HPDE6-E6E7 (cell line): ENCODE measurements at regions not wholly inside any gene's neighbourhood (a gene's known extent, or its start where the extent isn't known, plus 50 kb on each side); places are given as distances from the start of the nearest gene placed in this dataset.

Source experiments
- DNase-seq: peaks from one replicate; pipeline ENCODE4 v3.0.0; 2011; ENCODE audit warnings: missing footprints; ENCODE audit errors: extremely low spot score

DNA sequence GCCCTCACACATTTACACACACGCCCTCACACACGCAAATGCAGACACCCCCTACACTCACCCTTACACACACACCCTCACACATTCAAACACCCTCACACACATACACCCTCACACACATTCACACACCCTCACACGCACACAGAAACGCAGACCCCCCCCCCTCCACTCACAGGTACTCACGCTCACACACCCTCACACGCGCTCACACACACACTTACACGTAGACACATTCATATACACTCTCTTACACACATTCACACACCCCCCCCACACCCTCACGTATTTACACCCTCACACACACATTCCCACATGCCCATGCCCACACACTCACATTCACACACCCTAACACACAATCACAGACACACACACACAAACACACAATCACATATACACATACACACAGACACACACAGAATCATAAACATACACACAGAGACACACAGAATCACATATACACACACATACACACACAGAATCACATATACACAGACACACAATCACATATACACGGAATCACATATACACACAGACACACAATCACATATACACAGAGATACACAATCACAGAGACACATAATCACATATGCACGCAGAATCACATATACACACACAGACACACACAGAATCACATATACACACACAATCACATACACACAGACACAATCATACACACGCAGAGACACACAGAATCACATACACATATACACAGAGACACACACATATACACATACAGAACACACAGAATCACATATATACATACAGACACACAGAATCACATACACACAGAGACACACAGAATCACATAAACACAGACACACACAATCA is 250.1 kb upstream of the RPL38 start:
- no peak for DNase-seq

DNA sequence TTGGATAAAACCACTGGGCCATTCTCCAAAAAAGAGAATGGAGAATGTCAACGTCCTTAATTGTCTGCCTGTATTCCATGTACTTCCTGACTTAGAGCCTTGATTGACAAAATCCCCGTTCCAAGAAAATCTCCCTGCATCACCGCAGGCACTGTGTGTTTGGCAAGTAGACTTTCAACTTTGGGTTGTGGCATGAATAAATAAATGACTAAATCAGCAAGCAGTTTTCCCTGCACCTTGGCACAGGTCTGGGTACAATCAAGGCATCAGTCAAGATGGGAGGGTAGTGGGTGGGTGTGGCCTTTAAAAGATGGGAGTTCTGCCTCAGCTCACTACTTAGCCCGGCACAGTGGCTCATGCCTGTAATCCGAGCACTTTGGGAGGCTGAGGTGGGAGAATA is 248.5 kb upstream of the RPL38 start:
- no peak for DNase-seq

DNA sequence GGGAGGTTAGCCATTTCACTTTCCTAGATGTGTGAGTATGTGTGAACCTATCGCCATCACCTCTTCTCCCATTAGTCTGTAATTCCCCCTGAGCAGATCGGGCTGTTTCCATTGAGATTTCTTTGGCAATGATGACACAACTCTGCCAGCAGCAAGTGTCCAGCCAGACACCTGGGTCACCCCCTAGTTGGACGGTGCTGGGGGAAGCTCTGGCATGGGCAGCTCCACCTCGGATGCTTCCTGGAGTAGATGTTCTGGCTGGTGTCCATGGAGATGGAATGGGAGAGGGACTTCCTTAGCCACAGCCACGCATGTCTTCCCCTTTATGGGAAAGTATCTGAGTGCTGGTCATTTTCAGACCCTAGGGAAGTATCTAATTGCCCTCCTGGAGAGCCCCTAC is 247.9 kb upstream of the RPL38 start:
- DNase-seq, result no peak

DNA sequence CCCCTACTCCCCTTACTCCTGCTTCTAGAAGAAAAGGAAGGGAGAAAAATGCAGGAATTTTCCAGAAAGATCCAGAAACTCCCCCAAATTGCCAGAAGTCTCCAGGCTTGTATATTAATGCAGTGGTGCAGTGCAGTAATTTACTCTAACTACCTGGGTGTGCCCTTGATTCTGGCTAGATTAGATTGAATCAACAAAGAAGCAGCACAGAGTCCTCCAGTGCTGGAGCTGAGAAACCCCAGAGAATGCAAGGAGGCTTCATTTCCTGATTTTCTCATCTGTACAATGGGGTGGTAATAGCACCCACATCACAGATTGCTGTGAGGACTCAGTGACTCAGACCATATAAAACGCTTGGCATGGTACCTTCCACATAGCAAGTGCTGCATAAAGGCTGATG is 247.3 kb upstream of the RPL38 start:
- no peak for DNase-seq

DNA sequence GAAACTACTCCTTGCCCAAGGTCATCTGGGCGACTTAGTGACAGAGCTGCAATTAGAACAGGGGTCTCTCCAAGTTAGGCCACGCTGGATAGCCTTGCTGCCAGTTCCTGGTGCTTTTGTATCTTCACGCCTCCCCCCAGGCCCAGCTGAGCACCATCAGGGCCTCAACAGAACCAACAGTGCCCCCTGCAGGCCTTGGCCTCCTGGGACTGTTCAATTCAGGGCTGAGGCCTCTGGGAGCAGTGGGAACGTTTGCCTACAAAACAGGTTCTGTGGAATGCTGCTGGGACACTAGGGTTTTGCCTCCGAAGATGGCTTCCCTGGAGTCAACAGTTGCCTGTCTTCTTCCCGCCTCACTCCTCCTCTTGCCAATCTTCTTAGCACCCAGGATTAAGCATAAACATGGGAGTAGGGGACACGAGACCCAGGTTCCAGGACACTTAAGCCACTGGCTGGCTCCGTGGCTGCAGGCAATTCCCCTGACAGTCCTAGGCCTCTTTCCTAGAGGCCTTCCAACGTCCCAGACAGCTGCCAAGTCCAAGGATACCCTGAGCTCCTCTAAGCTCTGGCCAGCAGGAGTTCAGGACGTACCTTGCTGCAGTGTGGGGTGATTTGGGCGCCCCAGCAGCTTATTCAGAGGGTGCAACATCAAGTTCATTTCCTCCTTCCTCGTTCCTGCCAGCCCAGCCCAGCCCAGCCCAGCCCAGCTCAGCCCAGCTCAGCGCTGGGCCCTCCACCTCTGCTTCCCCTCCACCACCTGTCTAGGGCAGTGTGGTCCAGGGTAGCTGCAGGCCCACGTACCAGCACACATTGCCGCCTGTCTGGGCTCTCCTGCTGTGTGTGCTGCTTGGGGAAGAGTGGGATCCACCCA is 246.6 kb upstream of the RPL38 start:
- no peak for DNase-seq

DNA sequence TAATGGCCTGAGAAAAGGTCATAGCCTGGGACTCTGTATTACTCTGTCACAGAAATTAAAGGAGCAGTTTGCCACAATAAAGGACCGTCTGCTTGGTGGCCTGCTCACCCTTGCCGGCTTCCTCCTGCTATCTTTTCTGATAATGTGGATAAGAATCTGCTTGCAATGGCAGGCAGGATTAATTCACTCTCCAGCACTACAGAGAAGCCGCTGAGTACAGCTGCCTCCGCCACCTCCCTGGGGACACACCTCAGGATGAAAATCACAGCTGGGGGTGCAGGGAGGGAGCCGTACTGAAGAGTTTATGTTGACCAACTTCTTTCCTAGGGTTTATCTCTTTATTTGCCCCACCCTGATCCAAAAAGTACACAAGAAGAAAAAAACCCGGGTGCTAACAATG is 245.9 kb upstream of the RPL38 start:
- DNase-seq, result no peak

DNA sequence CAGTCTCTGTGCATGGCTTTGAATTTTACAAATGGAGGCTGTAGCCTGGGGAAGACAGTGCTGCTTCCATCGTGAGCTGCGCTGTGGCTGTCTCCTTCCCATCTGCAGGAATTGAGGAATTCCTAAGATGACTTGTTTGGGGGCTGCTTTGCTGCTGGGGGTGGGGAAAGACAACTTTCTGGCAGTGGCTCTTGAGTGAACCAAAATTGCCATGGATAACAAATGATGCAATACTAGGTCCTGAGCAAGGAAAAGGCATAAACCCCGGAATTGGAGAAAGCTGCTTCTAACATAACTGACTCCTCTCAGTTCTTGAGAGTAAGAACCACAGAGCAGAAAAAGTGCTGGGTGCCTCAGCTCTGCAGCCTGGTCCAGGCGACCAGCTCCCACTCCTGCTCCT is 245.0 kb upstream of the RPL38 start:
- no peak for DNase-seq

DNA sequence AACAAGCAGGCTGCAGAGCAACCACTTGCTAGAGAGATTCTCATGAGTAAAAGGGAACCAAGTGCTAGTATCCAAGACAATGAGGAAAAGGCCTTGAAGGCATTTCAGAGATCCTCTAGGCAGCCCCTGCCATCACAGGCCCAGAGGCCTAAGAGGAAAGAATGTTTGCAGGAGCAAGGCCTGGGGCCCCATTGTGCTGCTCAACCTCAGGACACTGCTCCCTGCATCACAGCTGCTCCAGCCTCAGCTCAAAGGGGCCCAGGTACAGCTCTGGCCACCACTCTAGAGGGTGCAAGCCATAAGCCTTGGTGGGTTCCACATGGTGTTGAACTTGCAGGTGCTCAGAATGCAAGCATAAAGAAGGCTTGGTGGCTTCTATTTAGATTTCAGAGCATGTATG is 243.0 kb upstream of the RPL38 start:
- no peak for DNase-seq

DNA sequence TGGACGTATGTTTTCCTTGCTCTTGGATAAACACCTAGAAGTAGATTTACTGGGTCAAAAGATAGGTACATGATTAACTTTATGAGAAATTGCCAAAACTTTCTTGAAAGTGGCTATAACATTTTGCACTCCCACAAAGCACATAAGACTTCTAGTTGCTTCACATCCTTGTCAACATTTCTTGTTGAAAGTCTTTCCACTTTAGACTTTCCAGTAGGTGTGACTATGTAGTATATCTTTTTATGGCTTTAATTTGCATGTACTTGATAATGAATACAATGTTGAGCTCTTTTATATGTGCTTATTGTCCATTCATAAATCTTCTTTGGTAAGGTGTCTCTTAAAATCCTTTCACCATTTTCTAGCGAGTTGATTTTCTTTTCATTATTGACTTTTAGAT is 241.2 kb upstream of the RPL38 start:
- no peak for DNase-seq

DNA sequence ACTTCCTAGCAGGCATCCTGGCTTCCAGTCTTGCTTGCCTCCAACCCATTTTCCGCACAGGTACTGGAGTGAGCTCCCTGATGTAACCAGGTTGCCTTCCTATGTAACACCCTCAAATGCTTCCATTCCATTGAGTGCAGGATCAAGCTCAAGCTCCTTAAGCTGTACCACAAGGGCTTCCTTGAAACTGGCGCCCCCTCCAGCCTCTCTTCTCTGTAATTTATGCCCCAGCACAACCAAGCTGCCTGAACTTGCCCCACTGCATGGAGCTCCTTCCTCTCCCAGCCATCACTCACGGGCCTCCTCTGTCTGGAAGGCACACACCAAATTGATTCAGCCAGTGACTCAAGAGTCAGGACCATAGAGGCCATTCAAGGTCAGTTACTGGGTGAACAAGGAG is 234.8 kb upstream of the RPL38 start:
- no peak for DNase-seq

DNA sequence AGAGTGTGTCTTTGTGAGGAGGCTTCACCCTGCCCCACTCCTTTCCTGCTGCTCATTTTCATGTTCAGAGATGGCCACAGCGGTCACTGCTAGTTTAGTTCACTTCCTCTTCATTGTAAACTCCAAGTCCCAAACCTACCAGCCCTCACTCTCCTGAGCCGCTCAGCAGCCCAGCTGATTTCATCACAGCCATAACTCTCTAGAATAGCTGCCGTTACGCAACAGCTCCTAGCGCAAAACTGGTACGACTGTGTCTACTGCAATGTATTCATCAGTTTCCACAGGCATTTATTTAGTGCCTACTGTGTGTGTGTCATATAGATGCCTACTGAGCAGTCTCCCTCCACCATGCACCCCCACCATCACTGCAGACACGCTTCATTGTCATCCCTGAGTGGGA is 233.5 kb upstream of the RPL38 start:
- DNase-seq, result no peak

DNA sequence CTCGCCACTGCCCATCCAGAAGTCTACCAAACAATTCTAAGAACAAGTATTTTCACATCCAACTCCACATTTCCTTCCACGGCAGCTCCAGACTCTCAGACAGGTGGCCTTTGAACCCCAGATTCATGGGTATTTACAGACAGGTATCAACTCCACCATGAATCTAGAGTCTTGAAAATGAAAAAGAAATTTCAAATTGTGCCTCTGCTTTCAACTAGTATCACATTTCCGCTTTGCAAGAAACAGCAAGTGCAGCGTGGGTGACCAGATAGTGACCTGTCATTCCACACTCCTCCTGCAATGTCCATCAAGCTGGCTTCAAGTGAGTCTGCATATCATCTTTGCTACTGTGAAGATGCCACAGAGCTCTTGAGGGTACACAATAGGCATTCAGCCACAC is 232.4 kb upstream of the RPL38 start:
- no peak for DNase-seq

DNA sequence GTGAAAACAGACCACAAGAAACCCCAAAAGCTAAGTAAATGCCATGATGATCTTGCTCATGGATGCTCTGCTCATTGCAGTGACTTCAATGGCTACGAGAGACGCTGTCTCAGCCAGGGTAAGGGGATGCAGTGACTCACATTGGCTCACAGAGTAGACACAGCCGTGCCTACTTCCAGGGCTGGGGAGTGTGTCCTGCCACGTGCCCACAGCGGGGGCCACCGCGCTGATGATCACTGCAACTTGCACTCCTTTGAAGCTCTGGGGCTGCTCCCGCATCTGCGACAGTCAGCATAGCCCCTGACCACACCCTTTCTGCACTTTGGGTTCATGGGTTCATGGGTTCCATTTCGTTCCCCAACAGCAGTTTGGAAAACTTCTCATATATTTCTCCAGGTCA is 231.4 kb upstream of the RPL38 start:
- DNase-seq, result no peak

DNA sequence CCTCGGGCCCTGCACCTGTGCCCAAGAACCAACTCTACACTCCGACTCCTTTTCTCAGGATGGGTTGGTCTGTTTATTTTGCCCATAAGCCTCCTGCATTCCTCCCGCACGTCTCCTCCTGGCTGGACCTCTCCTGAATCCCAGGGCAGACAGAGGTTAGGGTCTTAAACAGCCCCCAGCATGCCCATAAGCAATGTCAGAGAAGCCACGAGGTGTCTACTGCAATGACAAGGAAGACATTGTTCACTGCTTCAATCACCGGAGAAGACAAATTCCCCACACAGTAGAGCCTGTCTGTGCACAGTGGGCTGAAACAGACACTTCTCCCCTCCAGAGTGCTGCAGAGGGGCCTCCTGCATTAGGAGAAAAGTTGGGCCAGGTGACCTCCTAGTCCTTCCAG is 230.6 kb upstream of the RPL38 start:
- no peak for DNase-seq

DNA sequence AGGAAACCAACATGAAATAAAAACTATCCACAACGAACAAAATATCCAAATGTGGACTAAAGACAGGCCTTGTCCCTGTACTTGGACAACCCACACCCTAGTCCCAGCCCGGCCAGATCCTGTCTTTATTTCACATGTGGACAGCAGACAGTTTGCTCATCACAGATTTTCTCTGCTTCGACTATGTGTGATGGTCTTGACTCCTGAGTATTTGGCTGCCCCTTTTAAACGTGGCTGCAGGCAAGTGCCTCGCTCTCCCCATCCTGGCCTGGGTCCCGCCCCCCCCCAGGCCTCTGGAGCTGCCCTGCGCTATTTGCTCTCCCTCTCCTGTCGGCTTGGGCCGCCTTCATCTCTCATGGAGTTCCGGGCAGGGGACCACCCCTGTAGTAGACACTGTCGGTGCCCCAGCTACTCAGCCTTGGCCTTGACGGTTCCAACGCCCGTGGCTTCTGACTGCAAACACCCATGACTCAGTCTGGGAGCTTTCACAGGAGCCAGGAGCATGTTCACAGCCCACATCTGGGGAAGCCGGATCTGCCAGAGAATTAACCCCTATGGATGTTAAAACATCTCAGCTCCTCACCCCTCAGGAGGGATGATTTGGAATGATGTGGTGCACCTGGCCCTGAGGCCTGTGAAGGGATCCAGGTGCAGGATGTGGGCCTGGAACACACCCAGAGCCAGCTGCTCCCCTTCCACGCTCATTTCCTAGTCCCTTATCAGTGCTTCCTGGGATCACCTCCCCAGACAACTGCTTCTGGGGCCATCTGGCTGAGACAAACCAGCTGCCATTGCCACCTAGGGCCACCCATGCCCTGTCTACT is 229.7 kb upstream of the RPL38 start:
- no peak for DNase-seq

DNA sequence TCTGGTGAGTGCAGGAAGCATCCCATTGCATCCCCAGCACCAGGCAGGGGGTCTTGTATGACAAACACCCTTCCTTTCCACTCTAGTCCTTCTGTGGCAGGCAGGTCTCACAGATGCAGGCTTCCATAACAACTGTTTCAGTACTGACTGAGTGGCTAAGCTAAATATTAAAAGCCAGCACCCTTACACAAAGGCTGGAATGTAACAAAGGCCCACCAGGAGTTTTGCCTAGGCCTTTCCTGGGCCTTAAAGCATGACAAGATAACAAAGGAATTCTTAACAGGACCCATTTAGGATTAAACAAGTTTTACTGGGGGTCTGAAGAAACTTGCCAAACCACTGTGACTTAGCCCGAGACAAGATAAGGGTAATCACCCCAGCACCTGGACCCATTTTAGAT is 228.9 kb upstream of the RPL38 start:
- DNase-seq, result no peak

DNA sequence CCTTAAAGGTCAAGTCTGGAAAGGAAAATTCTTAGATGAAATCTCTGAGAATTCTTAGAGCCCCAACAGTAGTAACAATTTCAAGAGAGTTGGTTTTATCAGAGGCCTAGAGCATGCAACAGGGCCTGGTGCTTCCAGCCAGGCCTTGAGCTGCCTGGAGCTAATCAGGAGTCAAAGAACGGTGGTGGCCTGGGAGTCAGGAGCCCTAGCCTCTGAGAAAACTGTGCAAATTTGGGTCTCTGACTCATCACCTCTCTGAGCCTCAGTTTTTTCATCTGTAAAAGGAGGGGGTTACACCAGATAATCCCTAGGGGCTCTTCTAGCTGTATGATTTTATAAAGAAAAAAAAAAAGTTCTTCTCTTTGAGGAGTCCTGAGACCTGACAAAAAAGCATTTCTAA is 227.3 kb upstream of the RPL38 start:
- DNase-seq, result no peak

DNA sequence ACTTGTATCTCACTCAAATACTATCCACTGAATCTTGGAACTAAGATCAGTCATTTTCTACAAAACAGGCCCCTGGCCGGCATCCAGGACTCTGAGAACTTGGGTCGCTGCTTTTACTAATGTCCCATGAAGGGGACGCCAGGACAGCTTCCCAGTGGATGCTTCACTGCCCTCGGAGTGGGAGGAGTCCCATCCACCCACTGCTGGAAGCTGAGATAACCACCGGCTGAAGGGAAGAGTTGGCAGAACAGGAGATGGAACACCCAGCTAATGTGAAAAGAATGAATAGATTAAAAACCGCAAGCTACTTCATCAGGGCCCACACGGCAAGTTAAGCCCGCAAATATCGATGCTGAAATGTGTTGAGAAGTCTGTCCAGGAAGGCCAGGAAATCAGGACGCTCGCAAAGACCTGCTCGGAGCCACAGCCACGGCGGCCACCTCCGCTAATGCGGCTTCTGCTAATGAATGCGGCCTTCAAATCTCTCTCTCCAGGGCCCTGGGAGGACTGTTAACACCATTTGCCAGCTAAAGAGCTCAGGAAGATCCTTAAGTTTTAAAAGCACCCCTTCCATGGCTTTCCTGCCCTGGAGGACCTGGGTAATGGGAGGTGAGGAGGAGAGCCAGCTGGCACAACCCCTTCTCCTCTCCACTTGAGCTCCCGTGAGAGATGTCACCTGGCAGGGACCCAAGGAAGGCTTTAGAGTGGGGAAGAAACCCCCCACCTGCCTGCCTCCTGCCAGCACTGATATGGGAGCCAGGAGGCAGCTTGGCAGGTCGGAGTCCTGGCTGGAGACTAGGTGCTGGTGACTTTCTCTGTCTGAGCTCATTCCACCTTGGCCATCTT is 226.6 kb upstream of the RPL38 start:
- no peak for DNase-seq

DNA sequence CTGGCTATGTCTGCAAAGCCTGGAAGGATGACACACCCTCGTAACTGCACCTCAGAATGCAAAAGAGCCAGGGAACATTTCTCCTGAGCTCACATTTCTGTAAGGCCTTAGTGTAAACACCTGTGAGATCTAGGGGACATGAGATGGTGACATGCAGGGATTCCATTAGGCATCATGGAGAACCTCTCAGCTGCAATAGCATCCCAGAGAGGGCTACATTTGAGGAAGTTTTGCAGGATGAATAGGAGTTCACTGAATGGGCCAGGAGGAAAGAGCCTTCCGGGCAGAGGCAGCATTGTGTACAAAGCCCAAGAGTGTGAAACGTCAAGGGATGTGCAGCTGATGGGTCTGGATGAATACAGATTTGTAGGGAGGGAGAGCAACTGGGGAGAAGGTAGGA is 223.0 kb upstream of the RPL38 start:
- no peak for DNase-seq

DNA sequence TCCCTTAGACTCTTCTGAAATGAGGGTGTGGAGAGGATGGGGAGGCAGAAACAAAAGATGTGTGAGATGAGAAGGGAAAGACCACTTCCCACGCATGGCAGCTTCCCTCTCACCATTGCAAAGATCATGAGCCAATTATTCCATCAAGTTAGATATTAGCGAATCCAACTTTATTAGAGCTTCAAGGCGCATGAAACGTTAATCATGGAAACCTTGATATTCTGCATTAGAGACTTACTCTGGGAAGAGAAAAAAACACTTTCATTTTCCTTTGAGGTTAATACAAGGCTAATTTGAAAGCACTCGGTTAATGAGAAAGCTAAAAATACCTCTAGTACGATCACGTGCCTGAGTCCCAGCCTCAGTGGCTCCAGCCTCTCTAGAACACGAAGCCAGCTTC is 220.6 kb upstream of the RPL38 start:
- DNase-seq, result no peak

DNA sequence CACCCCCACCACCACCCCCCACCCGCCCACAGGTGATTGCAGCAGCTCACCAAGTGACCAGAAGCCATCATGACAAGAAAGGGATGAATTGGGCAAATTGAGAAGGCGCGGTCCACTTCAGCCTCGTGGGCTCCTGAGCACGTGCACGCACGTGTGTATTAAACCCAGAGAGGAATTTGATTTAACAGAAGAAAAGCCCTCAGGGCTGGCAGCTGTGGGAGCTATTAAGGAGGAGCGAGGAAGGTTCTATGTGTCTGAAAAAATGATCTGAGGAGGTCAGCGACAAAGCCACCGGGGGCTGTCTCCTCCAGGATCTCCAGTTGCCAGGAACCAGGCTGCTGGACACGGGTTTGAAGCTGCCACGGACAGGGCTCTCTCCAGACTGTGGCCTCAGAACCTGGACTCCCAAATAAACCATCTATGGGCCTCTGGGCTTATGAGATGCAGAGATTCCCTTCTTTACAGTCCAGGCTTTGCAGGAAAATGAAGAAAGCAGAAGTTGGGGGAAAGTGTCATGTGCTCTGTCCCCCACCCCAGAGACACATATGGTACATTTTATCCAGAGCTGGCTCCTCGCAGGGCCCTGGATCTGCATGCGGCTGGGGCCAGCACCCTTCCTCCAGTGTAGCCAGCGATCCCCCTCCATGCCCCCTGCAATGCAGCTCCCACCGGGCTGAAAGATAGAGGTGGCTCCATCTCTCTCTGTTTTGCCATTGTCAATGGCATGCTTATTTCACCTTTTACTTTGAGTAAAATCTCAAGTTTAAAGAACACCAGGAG is 219.7 kb upstream of the RPL38 start:
- no peak for DNase-seq
